Motor neuron (in vitro differentiated cells): ENCODE measurements at regions not wholly inside any gene's neighbourhood (a gene's known extent, or its start where the extent isn't known, plus 50 kb on each side); places are given as distances from the start of the nearest gene placed in this dataset.

Experiments
- ATAC-seq, 8 experiments: fragments of 200-7000 bp; cut with Tn5 transposase; replicated peaks in 6 of 8; 2 replicates each; pipeline ENCODE4 v1.8.0; 2021; ENCODE audit warnings: mild to moderate bottlenecking in 8 of 8, moderate library complexity in 8 of 8
- H3K27ac ChIP-seq, 2 donors: fragments of 250-450 bp; sonication (Bioruptor Pico); 2 replicates each; pipeline ENCODE4 v1.9.0; 2021; ENCODE audit warnings: antibody characterized with exemption in 2 of 2, mild to moderate bottlenecking in 2 of 2, moderate library complexity in 1 of 2
- H3K4me1 ChIP-seq, 2 donors: fragments of 250-450 bp; sonication (Bioruptor Pico); replicated peaks in 1 of 2; 2 replicates each; pipeline ENCODE4 v1.6.1; 2021; ENCODE audit warnings: antibody characterized with exemption in 2 of 2, mild to moderate bottlenecking in 2 of 2, moderate library complexity in 1 of 2
- H3K4me3 ChIP-seq, 5 donors: fragments of 250-450 bp; sonication (Bioruptor Pico); 2 replicates each; pipeline ENCODE4 v1.9.0; 2021; ENCODE audit warnings: antibody characterized with exemption in 5 of 5, mild to moderate bottlenecking in 5 of 5, moderate library complexity in 4 of 5
- WGBS, 10 experiments: fragments of 450-650 bp; shearing (Covaris generic); methylation state at CpG; one replicate each; pipeline ENCODE4 v1.0.0; 2022; 5-methylcytosine and 5-hydroxymethylcytosine counted together
- in situ Hi-C, 9 experiments: fragments of 400-800 bp; cut with MboI; loops; one replicate each; pipeline ENCODE4 v1.15.0; 2021; ENCODE audit warnings: low sequenced_read_pairs in 9 of 9, low pct_unique_long_range_greater_than_20kb in 2 of 9; ENCODE audit not compliant: unreplicated experiment in 9 of 9

DNA sequence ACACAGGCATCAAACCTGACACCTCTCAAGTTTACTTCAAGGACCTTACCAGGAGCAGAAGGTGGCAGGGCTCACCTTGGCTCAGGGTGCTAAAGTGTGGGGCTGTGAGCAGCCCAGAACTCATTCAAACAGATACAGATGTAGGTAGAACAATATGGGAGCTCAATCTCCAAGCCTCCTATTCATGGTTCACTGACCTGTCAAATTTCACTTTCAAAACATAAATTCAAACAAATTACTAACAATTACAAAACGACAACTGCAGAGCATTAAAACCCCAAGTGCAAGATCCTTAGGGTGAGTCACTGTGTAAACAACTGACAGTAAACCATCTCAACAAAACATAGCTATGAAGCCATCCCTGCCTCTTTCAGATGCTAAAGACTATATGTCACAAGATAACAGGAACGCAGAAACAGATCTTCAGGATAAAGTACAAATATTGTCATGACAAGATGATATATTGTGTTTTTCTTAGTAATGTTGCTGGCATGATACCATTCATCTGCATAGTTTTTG lies 303.5 kb upstream of the ANO3 start:
- H3K4me1 ChIP-seq: peaks cover 0 to 9% of the 10 kb centered on the region in 2 donors
- H3K4me3 ChIP-seq: no peak overlapping the region
- 0 to 50% (median 31%) methylated on average over 1 to 2 of the region's 2 CpGs; no CpG with 5 or more reads in 2 of the 10 experiments for WGBS, 10 experiments
- H3K27ac ChIP-seq: no peak overlapping the region
- ATAC-seq: peak in 5 of 8 experiments; percentile 26 to 71 (median 64)
- in situ Hi-C loops: no loop called here

DNA sequence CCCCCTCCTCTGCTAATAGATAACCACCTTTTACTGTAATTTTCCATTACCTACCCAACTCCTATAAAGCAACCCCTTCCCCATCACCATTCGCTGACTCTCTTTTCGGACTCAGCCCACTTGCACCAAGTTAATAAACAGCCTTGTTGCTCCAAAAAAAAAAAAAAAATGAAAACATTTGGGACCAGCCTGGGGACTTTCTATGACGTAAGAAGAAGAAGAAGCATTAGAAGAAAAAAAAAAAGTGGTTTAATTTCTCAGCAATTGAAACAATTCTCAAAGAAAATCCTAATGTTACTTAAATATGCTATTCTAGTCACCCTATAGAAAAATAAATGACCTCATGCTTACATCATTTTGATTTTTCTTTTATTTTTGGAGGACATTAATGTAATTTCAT lies 301.5 kb upstream of the ANO3 start:
- 15 to 95% (median 75%) methylated on average over 1 to 3 of the region's 3 CpGs; no CpG with 5 or more reads in 1 of the 10 experiments for WGBS, 10 experiments
- no peak for ATAC-seq
- H3K27ac ChIP-seq: no peak overlapping the region
- H3K4me1 ChIP-seq: peaks cover 0 to 9% of the 10 kb centered on the region in 2 donors
- H3K4me3 ChIP-seq: no peak overlapping the region
- in situ Hi-C loops: no loop called here

DNA sequence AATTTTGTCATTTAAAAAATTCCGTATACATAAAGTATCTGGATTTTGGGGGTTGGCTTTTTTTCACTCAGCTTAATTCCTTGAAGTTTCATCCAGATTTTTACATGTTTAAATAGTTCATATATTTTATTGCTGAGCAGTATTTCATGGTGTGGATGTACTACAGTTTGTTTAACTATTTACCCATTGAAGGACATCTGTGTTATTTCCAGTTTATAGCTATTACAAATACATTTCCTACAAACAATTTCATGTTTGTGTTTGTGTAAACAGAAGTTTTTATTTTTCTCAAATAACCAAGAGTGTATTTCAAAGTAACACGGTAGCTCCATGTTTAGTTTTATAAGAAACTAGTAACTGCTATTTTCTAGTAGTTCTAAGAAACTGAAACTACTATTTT lies 299.7 kb upstream of the ANO3 start:
- H3K4me1 ChIP-seq: no peaks in the 10 kb centered on the region
- WGBS, 10 experiments: 10 to 71% (median 30%) methylated on average over 1 to 2 of the region's 2 CpGs
- no peak for ATAC-seq
- H3K4me3 ChIP-seq: no peak overlapping the region
- in situ Hi-C loops: no loop called here
- no peak overlapping the region for H3K27ac ChIP-seq

DNA sequence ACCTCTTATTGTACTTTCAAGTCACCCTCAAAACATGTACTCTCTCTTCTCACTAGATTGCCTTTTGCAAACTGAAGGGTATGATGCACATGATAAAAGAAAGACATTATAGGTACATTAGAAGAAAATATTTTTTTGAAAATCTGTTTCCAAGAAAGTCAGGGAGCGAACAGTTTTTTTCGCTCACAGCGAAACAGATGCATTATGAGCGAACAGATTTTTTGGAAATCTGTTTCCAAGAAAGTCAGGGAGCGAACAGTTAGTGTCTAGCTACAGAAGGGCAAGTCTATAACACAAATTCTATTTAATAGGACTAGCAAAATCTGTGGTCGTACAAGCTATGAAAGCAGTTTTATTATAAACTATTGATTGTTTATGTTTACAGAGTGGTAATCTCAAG lies 296.2 kb upstream of the ANO3 start:
- no peak for ATAC-seq

DNA sequence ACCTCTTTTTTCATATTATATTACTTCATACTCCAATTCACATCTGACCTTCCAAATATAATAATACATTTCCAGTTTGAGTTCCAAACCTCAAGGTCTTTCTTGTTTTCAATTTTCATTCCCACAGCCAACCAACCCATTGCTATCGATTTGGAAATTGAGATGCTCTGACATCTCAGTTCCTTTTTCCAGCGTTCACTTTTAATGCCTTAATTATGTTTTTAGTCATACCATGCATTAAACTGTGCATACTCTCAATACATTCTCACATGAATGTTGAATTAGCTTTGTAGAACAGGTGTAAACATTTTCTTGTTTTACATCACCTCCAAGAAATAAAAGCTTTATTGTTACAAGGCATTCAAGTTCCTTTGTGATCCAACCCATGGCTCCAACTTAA lies 294.2 kb upstream of the ANO3 start:
- 20 to 100% (median 88%) methylated on average over 1 to 2 of the region's 2 CpGs for WGBS, 10 experiments
- Histone ChIP-seq H3K4me1 (peaks cover 0 to 6% of the 10 kb centered on the region in 2 donors), H3K4me3 (no peak overlapping the region), H3K27ac (no peak overlapping the region)
- ATAC-seq: no peak
- in situ Hi-C loops: no loop called here

More for the DNA sequence above, 296.2 kb upstream of the ANO3 start:
- WGBS, 10 experiments: 38 to 100% (median 91%) methylated on average over 1 to 6 of the region's 6 CpGs
- H3K4me3 ChIP-seq: no peak overlapping the region
- no peaks in the 10 kb centered on the region for H3K4me1 ChIP-seq
- in situ Hi-C loops: no loop called here
- no peak overlapping the region for H3K27ac ChIP-seq

DNA sequence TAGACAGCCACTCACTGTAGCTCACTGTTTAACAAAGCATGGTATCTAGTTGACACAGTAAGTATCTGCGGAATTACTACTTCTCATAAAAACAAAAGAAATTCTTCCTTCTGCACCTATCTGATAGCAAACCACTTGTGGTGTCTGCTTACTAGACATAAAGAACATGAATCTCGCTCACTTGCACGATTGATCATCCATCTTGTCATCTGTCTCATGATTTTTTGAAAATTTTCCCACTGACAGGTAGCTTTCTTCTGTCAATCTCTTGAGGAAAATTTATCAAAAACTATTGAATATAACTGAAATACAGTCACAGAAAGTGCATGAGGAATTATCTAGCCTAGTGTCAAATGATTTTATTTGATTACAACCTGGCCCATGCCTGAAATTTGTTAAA lies 291.6 kb upstream of the ANO3 start:
- Histone ChIP-seq H3K27ac (no peak overlapping the region), H3K4me3 (no peak overlapping the region), H3K4me1 (peaks cover 0 to 6% of the 10 kb centered on the region in 2 donors)
- in situ Hi-C loops: no loop called here
- no peak for ATAC-seq
- WGBS, 10 experiments: 29 to 100% (median 72%) methylated on average over 1 to 3 of the region's 3 CpGs

DNA sequence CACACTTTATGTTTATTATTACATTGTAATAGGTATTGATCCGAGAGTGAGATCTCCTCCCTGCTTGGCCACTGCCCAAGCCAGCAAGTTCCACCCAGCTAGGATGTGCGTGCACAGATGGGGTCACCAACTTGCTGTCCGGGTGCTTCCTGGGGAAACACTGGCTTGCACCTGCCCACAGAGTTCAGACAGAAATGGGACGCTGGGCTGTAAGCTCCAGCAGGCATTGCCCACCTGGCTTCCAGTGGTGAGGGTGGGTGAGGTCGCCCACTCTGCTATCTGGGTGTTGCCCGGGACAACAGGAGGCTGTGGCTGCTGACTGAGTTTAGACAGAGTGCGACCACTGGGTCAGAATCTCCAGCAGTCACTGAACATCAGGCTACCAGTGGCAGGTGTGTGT lies 289.8 kb upstream of the ANO3 start:
- ATAC-seq: peak in 1 of 8 experiments; percentile 23
- 40 to 100% (median 80%) methylated on average over 1 to 2 of the region's 7 CpGs; no CpG with 5 or more reads in 3 of the 10 experiments for WGBS, 10 experiments
- H3K4me1 ChIP-seq: peaks cover 0 to 6% of the 10 kb centered on the region in 2 donors
- in situ Hi-C loops: no loop called here
- no peak overlapping the region for H3K27ac ChIP-seq
- no peak overlapping the region for H3K4me3 ChIP-seq

DNA sequence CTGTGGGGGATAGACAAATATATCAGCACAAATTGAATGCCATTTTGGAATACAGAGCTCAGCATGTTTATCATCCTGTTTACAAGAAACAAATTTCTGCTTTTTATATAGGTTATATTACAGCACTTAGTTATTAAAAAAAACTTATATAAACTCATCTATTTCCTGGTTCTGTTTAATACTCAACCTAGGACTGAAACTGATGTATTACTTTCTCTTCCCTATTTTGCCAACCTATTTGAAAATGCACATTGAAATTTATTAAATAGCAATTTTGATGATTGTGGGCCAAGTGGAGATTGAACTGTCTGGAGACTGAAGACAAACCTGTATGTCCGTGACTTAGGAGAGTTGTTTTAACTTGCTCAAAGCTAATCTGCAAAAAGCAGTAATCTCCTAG lies 288.3 kb upstream of the ANO3 start:
- 20 to 92% (median 80%) methylated on average over 1 of the region's 1 CpG; no CpG with 5 or more reads in 3 of the 10 experiments for WGBS, 10 experiments
- H3K4me3 ChIP-seq: no peak overlapping the region
- peaks cover 0 to 6% of the 10 kb centered on the region in 2 donors for H3K4me1 ChIP-seq
- in situ Hi-C loops: no loop called here
- H3K27ac ChIP-seq: no peak overlapping the region
- no peak for ATAC-seq

DNA sequence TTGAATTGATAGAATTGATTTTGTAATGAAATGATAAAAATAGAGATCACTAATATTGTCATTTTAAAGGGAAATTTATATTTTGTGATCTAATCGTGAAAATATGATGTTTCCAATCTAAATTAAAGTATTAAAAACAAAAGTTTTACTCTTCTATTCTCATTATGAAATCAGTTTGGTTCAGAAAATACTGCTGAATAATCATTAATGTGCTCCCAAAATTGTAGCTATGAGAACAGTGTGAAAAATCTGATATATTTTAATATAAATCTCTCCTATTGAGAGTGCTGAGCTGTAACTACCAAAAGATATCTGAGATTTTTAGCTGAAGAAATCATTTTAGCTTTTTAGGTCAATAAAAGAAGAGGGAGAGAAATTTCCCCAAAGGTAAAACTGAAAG lies 287.5 kb upstream of the ANO3 start:
- in situ Hi-C loops: no loop called here

DNA sequence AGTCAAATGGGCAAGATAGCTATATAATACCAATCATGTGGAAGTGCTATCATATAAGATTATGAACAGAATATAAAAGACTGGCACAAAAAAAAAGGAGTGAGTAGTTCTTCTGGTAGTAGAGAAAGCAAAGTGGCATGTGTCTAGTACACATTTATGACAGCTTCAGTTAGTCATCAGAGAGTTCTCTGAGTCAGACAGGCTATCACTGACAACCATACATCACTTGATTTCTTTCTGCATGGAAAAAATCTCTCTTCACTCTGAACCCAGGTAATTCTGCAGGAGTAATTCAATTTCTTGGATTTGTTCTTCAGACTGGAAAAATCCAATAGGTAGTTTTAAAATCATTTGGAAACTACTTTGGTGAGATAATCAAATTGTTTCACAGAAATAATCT lies 286.8 kb upstream of the ANO3 start:
- peak in 3 of 8 experiments; percentile 46 to 58 (median 55) for ATAC-seq
- no peak overlapping the region for H3K4me3 ChIP-seq
- H3K4me1 ChIP-seq: peaks cover 0 to 6% of the 10 kb centered on the region in 2 donors
- no peak overlapping the region for H3K27ac ChIP-seq
- in situ Hi-C loops: no loop called here

More for the DNA sequence above, 287.5 kb upstream of the ANO3 start:
- peaks cover 0 to 6% of the 10 kb centered on the region in 2 donors for H3K4me1 ChIP-seq
- H3K27ac ChIP-seq: no peak overlapping the region
- no peak for ATAC-seq
- WGBS, 10 experiments: 7 to 100% (median 76%) methylated on average over 1 of the region's 1 CpG
- H3K4me3 ChIP-seq: no peak overlapping the region

DNA sequence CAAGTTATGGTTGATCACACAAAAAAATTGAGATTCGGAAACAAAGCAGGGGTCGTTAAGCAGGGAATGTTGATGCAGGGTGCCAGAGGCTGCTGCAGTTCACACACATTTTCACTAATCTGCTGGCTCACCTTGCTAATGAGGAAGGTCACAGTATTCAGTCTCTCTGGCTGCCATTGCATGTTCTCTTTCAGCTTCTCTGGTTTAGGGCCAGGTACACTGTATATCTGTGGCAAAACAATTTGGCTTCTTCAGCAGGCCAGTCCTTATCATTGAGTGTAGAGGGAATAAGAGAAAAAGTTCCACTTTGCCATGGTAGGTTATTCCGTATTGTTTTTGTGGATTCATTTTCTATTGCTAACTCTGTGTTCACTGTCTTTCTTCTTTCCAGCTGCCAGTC lies 283.7 kb upstream of the ANO3 start:
- ATAC-seq: no peak
- Histone ChIP-seq H3K4me3 (no peak overlapping the region), H3K27ac (no peak overlapping the region), H3K4me1 (no peaks in the 10 kb centered on the region)
- 26 to 100% (median 88%) methylated on average over 1 to 3 of the region's 3 CpGs; no CpG with 5 or more reads in 5 of the 10 experiments for WGBS, 10 experiments
- in situ Hi-C loops: no loop called here

DNA sequence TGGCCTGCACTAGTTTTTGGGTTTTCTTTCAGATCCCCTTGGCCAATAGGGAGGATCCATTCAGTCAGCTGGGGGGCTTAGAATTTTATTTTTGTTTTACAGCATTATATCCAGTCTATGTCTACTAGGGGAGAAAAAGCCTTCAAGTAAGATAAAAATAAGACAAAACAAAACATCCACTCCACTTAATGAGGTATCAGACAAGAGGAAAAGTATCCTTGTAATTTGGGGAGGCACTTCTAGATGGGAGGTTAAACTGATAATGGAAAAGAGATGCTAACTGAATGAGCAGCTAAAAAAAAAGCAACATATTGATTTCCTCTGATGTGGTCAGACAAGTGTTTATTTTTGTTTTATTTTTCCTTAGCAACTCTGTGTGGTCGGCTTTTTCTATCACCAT lies 278.0 kb upstream of the ANO3 start:
- Histone ChIP-seq H3K4me3 (no peak overlapping the region), H3K4me1 (no peaks in the 10 kb centered on the region), H3K27ac (no peak overlapping the region)
- 25 to 90% (median 73%) methylated on average over 1 of the region's 1 CpG; no CpG with 5 or more reads in 1 of the 10 experiments for WGBS, 10 experiments
- no peak for ATAC-seq
- in situ Hi-C loops: no loop called here

DNA sequence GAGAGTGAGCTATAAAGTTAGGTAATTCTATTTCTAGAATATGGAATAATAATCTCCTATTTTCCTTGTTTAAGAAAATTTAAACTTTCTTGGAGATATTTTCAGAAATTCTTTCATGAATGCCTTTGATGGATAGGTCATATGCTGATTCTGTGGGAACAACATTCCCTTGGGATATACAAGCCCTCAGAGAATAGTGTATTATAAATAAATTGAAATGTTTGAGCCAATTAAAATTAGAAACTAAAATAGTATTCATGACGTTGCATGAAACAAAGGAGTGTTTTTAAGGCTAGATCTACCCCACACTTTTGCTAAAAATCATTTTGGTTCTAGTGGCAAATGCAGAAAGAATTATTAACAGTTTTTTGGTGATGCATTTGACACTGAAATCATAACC lies 269.3 kb upstream of the ANO3 start:
- 0 to 75% (median 50%) methylated on average over 1 of the region's 1 CpG; no CpG with 5 or more reads in 1 of the 10 experiments for WGBS, 10 experiments
- H3K4me3 ChIP-seq: no peak overlapping the region
- no peak overlapping the region for H3K27ac ChIP-seq
- no peak for ATAC-seq
- no peaks in the 10 kb centered on the region for H3K4me1 ChIP-seq
- in situ Hi-C loops: no loop called here

DNA sequence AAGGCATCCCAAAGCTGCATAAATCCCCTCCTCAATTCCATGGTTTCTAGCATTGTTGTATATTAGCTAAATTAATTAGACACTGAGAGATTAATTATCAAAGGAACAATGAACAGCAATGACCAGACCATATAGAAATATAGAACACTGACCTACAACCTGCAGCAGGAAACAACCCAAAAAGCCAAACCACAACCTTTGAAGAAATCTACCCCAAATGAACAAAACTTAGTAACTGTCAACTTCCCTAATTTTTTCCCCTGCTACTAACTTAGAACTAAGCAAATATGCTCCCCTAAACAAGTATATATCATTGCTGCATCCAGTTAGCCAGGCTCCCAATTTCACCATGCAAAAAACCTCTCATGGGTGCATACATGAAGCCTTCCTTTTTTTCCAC lies 268.0 kb upstream of the ANO3 start:
- no peaks in the 10 kb centered on the region for H3K4me1 ChIP-seq
- in situ Hi-C loops: no loop called here
- no peak for ATAC-seq
- H3K4me3 ChIP-seq: no peak overlapping the region
- no peak overlapping the region for H3K27ac ChIP-seq
